ENCODE measurements at regions not wholly inside any gene's neighbourhood (a gene's known extent, or its start where the extent isn't known, plus 50 kb on each side); places are given as distances from the start of the nearest gene placed in this dataset.

- no peak for TF ChIP-seq POLR2AphosphoS5 (IDR thresholded peaks at IDR 0.05; ENCODE audit: low read depth, low read length)
- TF ChIP-seq TAF1 (IDR thresholded peaks at IDR 0.05; ENCODE audit: borderline replicate concordance, insufficient read depth, low read length): no peak
Measured at GRCh38 chr15:95932676-95933075, 397.8 kb upstream of the NR2F2 start.

Data from PFSK-1 (cell line).